AG09319 (cell line): ENCODE measurements at regions not wholly inside any gene's neighbourhood (a gene's known extent, or its start where the extent isn't known, plus 50 kb on each side); places are given as distances from the start of the nearest gene placed in this dataset.

Experiments
- DNase-seq: peaks from one replicate; pipeline ENCODE4 v3.0.0-alpha.2; 2010; ENCODE audit warnings: low read depth; ENCODE audit errors: extremely low read depth
- TF ChIP-seq, protein P1 (sequence below): IDR thresholded peaks from 2 replicates; pipeline ENCODE4 v1.5.1; 2011; ENCODE audit warnings: low read depth, mild to moderate bottlenecking, inconsistent platforms, low read length, moderate library complexity

DNA sequence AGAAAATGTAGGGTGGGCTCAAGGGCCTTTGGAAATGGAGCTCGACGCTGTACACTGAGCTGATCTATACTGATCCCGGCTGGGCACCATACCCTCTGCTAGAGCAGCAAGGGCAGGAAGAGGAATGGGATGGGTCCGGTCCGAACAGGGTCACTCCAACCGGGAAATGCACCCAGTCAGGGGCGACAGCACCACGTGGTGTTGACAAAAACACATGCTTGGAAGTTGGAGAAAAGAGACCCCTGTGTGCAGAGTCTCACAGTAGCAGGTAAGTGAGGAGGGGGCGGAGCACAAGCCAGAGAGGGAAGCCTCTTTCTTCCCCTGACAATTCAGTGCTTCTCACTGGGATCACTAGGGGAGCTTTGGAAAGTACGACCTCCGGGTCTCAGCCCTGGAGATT, 84.1 kb upstream of the ASB18 start:
- TF ChIP-seq, protein P1, sequence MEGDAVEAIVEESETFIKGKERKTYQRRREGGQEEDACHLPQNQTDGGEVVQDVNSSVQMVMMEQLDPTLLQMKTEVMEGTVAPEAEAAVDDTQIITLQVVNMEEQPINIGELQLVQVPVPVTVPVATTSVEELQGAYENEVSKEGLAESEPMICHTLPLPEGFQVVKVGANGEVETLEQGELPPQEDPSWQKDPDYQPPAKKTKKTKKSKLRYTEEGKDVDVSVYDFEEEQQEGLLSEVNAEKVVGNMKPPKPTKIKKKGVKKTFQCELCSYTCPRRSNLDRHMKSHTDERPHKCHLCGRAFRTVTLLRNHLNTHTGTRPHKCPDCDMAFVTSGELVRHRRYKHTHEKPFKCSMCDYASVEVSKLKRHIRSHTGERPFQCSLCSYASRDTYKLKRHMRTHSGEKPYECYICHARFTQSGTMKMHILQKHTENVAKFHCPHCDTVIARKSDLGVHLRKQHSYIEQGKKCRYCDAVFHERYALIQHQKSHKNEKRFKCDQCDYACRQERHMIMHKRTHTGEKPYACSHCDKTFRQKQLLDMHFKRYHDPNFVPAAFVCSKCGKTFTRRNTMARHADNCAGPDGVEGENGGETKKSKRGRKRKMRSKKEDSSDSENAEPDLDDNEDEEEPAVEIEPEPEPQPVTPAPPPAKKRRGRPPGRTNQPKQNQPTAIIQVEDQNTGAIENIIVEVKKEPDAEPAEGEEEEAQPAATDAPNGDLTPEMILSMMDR, result no peak
- no peak for DNase-seq

DNA sequence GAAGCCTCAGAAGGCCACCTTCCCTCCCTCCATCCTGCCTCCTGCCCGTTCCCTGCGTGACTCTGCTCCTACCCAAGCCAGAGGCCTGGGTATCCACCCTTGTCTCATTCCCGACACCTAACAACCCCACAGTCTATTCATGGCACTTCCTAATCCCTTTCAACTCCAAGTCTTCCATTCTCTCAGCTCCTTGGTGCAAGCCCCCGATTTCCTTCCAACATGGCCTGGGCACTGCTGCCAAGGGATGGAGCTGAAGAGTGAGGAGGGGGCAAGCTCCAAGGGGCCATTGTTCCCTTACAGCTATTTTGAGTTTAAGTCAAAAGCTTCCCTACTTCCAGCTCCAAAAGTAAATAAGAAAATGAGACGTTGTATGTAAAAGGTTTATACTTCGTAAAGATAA, 84.8 kb upstream of the ASB18 start:
- TF ChIP-seq, protein P1, result no peak
- no peak for DNase-seq

DNA sequence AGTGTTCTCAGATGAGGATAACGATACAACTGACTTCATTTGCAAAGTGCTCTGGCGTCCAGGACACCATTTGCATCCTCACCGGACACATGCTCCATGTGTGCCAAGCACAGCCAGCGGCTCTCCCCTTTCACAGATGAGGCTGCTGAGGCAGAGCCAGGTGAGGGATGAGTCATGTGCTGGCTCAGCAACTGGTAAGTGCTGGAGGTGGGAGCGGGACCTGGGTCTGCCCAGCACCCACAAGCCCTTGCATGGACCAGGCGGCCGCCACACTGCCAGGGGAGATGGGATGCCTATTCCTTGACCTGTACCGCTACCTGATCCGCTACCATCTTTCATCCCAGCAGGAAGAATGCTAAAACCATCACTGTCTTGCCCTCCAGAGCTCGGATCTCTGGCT, 86.2 kb upstream of the ASB18 start:
- DNase-seq, result no peak
- TF ChIP-seq, protein P1, result no peak

DNA sequence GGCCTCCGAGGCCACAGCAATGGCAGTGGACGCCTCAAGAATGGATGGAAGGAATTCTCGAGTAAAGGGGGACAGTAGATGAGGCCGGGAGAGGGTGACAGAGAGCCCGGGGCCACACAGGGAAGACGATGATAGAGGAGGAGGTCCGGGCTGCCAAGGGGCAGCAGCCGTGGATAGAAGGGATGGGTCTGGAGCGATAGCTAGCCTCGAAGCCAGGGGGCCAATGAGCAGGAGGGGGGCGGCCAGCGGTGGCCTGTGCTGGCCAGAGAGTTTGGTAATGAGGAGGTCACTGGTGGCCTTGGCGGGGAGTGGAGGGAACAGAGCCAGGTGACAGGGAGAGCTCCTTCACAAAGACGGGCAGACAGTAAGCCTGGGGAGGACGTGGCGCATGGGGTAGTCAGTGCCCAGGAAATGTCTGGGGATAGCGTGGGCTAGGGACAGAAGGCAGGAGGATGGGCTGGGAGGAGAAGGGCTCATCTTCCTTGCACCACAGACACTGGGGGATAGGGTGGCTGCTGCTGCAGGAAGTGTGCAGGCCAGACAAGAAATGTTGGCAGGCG, 87.8 kb upstream of the ASB18 start:
- TF ChIP-seq, protein P1, result no peak
- DNase-seq, result no peak

DNA sequence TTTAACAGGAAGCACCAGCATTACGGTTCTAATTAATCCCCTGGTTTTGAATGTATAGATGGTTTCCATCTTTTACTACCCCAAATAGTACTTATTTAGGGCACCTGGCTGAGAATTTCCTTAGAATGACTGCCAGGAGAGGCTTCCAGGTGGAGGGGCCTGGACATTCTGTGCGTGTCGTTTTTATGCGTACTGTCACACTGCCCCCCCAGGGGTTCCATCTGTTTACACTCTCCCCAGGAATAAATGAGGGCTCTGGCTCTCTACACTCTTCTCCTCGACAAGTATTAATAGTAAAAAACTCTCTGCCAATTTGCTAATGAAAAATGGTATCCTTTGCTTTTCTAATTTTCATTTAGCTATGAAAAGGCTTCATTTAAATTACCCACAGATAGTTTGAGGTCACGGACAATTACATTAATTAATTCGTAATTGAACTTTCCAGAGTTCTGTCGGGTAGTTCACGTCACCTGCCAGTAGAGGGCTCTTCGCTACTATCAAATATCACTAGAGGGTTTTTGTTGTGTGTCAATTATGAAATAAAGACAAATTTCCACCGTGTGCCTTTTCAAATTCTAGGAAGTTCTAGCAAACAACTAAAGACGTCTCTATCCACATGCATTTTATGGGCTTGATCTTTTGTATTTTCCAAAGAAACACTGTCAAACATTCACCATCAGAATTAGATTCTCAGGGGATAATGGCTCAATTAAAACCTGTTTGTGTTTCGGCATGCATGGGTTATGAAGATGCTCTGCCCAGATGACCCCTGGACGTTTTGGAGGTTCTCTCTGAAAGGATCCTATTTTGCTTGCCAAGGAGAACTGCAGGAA, 88.8 kb upstream of the ASB18 start:
- DNase-seq, result peak; percentile 11
- TF ChIP-seq, protein P1, result peak; percentile 75

DNA sequence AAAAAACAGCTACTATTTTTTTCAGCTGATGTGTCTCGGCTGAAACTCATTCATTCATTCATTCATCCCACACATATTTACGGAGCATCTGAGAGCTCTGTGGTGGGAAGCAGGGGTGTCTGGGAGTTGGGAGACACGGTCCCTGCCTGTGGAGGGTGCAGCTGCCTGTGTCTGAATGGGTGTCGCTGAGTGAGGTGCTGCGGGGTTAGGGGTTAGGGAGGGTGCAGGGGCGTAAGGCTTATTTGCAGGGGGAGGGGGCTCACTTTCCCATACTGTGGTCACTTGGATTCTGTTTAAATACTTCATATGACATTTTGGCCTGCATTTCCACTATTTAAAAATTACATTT, 89.4 kb upstream of the ASB18 start:
- DNase-seq, result no peak
- TF ChIP-seq, protein P1, result no peak

DNA sequence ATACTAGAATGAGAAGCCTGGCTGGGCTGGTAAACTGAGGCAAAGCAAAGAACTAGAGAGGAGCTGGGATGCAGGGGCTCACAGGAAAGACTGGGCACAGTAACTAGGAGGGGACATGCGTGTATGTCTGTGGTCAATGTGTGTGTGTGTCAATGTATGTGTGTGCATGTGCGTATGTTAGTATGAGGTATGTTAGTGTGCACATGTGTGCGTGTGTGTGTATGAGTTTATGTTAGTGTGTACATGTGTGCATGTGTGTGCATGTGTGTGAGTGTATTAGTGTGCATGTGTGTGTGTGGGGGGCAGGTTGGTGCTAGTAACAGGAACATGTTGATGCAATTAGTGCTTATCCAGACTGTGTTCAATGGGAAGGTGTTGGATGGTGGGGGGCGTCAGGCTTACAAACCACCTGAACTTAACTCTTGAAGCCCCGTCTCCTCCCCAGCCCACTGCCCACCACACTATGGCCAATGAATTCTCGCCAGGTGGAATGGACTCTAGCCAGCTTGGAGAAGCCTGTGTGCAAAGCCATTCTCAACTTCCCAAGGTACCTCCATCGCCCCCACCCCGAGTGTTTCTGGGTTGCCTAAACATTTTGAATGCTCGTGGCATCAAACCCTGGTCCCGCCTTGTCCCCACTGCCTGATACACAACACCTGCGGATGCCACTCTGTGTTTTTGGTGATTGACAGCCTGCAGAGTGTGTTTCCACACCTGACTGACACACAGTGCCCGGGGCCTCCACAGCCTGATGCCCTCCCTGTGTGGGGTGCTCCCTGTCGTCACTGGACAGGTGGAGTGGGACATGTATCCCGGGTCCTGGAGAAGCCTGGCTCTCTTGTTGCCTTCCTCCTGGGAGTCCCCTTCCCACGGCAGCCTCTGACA, 90.1 kb upstream of the ASB18 start:
- DNase-seq, result no peak
- TF ChIP-seq, protein P1, result no peak
